SK-N-SH (cell line): ENCODE measurements at regions not wholly inside any gene's neighbourhood (a gene's known extent, or its start where the extent isn't known, plus 50 kb on each side); places are given as distances from the start of the nearest gene placed in this dataset.
A peak's percentile ranks its signal among the peaks of the same experiment; 100 is the strongest.

Experiments
- CTCF ChIA-PET: fragments of 300-600, 350-600 bp; formaldehyde crosslinking; extraction: SDS; loops from one replicate; lab custom pipeline; 2021; lab: Yijun Ruan, JAX
- POLR2A ChIA-PET: fragments of 350-600 bp; sonication (Branson Sonifier 250); formaldehyde crosslinking; extraction: SDS; loops from one replicate; lab custom pipeline; 2020; ENCODE audit warnings: antibody characterized with exemption, inconsistent platforms; lab: Yijun Ruan, JAX
- DNase-seq: peaks from one replicate; pipeline ENCODE4 v3.0.0; 2012
- H2AFZ ChIP-seq: fragments of 200-600 bp; sonication (generic); 2 replicates; pipeline ENCODE4 v1.8.1; 2016; ENCODE audit warnings: antibody characterized with exemption, mild to moderate bottlenecking, low read depth
- H3F3A ChIP-seq: fragments of 200-600 bp; sonication (generic); replicated peaks from 2 replicates; pipeline ENCODE3; 2016; ENCODE audit warnings: antibody characterized with exemption, mild to moderate bottlenecking; ENCODE audit not compliant: insufficient read depth
- H3K27ac ChIP-seq, 2 experiments: fragments of 200-500 bp in 1 of 2; fragments of 200-600 bp in 1 of 2; sonication (Bioruptor generic) in 1 of 2; sonication (generic), shearing (Covaris generic) in 1 of 2; 2 replicates each; pipeline versions ENCODE4 v1.5.1 to v1.6.1; 2014 to 2016; ENCODE audit warnings: low read depth in 2 of 2, inconsistent platforms in 1 of 2, low read length in 1 of 2, mild to moderate bottlenecking in 1 of 2, mixed read lengths in 1 of 2
- H3K27me3 ChIP-seq: fragments of 200-600 bp; sonication (generic), shearing (Covaris generic); 2 replicates; pipeline ENCODE4 v1.6.1; 2016; ENCODE audit warnings: mixed run types; ENCODE audit not compliant: insufficient read depth
- H3K36me3 ChIP-seq, 2 experiments: fragments of 200-500 bp in 1 of 2; fragments of 200-600 bp in 1 of 2; sonication (Bioruptor generic) in 1 of 2; sonication (generic) in 1 of 2; replicated peaks in 1 of 2; 2 replicates each; pipeline versions ENCODE3 to v1.5.1; 2014 to 2016; ENCODE audit warnings: low read length in 1 of 2, mild to moderate bottlenecking in 1 of 2; ENCODE audit not compliant: insufficient read depth in 2 of 2, control insufficient read depth in 1 of 2
- H3K4me1 ChIP-seq, 2 experiments: fragments of 200-500 bp in 1 of 2; fragments of 200-600 bp in 1 of 2; sonication (Bioruptor generic) in 1 of 2; sonication (generic), shearing (Covaris generic) in 1 of 2; 2 replicates each; pipeline versions ENCODE4 v1.5.1 to v1.6.1; 2014 to 2016; ENCODE audit warnings: low read depth in 1 of 2, low read length in 1 of 2, mixed run types in 1 of 2; ENCODE audit not compliant: insufficient read depth in 2 of 2, control insufficient read depth in 1 of 2
- H3K4me2 ChIP-seq: fragments of 200-600 bp; sonication (generic), shearing (Covaris generic); 2 replicates; pipeline ENCODE4 v1.6.1; 2017; ENCODE audit warnings: mixed run types
- H3K4me3 ChIP-seq, 2 experiments: fragments of 200-500 bp in 1 of 2; fragments of 200-600 bp in 1 of 2; sonication (Bioruptor generic) in 1 of 2; sonication (generic), shearing (Covaris generic) in 1 of 2; 2 replicates each; pipeline versions ENCODE4 v1.5.1 to v1.8.1; 2014 to 2016; ENCODE audit warnings: low read depth in 2 of 2, inconsistent platforms in 1 of 2, low read length in 1 of 2, mild to moderate bottlenecking in 1 of 2, mixed read lengths in 1 of 2, moderate library complexity in 1 of 2
- H3K79me2 ChIP-seq: fragments of 200-600 bp; sonication (generic); 2 replicates; pipeline ENCODE4 v1.8.1; 2017; ENCODE audit warnings: mild to moderate bottlenecking; ENCODE audit not compliant: insufficient read depth
- H3K9ac ChIP-seq: fragments of 200-600 bp; sonication (generic); 2 replicates; pipeline ENCODE4 v1.6.1; 2017; ENCODE audit warnings: mixed run types
- H3K9me2 ChIP-seq: fragments of 200-600 bp; sonication (generic); 2 replicates; pipeline ENCODE4 v1.6.1; 2017; ENCODE audit warnings: mixed run types
- H3K9me3 ChIP-seq: fragments of 200-600 bp; sonication (generic); 2 replicates; pipeline ENCODE4 v1.6.1; 2017; ENCODE audit warnings: mixed run types, mild to moderate bottlenecking, moderate library complexity
- H4K20me1 ChIP-seq: fragments of 200-600 bp; sonication (generic); 2 replicates; pipeline ENCODE4 v1.6.1; 2017; ENCODE audit warnings: mild to moderate bottlenecking, mixed run types; ENCODE audit not compliant: insufficient read depth
- EP300 ChIP-seq, 2 experiments: IDR thresholded peaks; 2 replicates each; pipeline versions ENCODE4 v1.4.0 to v1.6.1; 2012; ENCODE audit warnings: borderline replicate concordance in 1 of 2, low read depth in 1 of 2, low read length in 1 of 2
- FOXM1 ChIP-seq: IDR thresholded peaks from 2 replicates; pipeline ENCODE4 v1.4.0; 2012; ENCODE audit warnings: low read depth, mild to moderate bottlenecking
- GATA2 ChIP-seq: sonication (generic); formaldehyde crosslinking; IDR thresholded peaks from 2 replicates; pipeline ENCODE4 v1.5.0; 2020; ENCODE audit warnings: mild to moderate bottlenecking, missing genetic modification reagents
- MXI1 ChIP-seq: IDR thresholded peaks from 2 replicates; pipeline ENCODE4 v1.6.1; 2012; ENCODE audit warnings: mild to moderate bottlenecking, low read depth, low read length, improper control_type of control experiment
- NRF1 ChIP-seq: IDR thresholded peaks from 2 replicates; pipeline ENCODE4 v1.6.1; 2012; ENCODE audit warnings: low read depth, mild to moderate bottlenecking, low read length
- SIN3A ChIP-seq: IDR thresholded peaks from 2 replicates; pipeline ENCODE4 v1.6.1; 2012; ENCODE audit warnings: low read depth, mild to moderate bottlenecking, low read length, moderate library complexity, borderline replicate concordance
- SMC3 ChIP-seq: IDR thresholded peaks from 2 replicates; pipeline ENCODE4 v1.6.1; 2012; ENCODE audit warnings: low read depth, low read length, improper control_type of control experiment
- TCF12 ChIP-seq: IDR thresholded peaks from 2 replicates; pipeline ENCODE4 v1.4.0; 2012
- WGBS: methylation state at CpG from one replicate; pipeline ENCODE4 v1.1.6; 2017; ENCODE audit warnings: low lambda C conversion rate; 5-methylcytosine and 5-hydroxymethylcytosine counted together
- TF ChIP-seq, protein P1 (sequence below): fragments of 150-350 bp; IDR thresholded peaks from 2 replicates; pipeline ENCODE4 v1.6.1; 2017; ENCODE audit warnings: antibody characterized with exemption, low read length, low read depth, borderline replicate concordance
- TF ChIP-seq, protein P2 (sequence below): IDR thresholded peaks from 2 replicates; pipeline ENCODE4 v1.4.0; 2012; ENCODE audit warnings: low read depth, borderline replicate concordance
- TF ChIP-seq, protein P3 (sequence below): IDR thresholded peaks from 2 replicates; pipeline ENCODE4 v1.4.0; 2012; ENCODE audit warnings: low read depth
- TF ChIP-seq, protein P4 (sequence below): IDR thresholded peaks from 2 replicates; pipeline ENCODE4; 2012
- TF ChIP-seq, protein P5 (sequence below): fragments of 200-600 bp; sonication (generic); IDR thresholded peaks from 2 replicates; pipeline ENCODE4 v1.6.1; 2017; ENCODE audit warnings: antibody characterized with exemption, mild to moderate bottlenecking, moderate library complexity

DNA sequence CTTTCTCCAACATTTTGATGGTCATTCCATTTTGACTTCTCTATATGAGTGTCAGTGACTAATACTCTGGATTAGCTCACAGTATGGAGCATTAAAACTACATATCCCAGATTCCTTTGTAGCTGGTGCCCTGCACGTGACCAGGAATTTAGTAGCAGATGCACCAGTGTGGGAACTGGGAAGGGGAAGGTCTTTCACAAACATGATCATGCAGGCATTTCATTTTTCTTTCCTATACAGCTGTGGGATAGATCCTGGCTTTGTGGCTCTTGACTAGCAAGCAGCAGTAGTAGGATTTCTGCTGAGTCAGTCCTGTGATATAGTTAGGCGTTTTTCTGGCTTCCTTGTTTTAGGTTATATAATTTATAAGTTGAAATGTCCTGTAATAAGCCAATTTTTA lies 971.0 kb upstream of the CDH2 start:
- TF ChIP-seq TCF12 (peak; percentile 9; the same call in 1 of the 2 replicates), NRF1 (no peak), MXI1 (no peak)
- TF ChIP-seq, protein P1, sequence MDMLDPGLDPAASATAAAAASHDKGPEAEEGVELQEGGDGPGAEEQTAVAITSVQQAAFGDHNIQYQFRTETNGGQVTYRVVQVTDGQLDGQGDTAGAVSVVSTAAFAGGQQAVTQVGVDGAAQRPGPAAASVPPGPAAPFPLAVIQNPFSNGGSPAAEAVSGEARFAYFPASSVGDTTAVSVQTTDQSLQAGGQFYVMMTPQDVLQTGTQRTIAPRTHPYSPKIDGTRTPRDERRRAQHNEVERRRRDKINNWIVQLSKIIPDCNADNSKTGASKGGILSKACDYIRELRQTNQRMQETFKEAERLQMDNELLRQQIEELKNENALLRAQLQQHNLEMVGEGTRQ = peak; percentile 50; the same call in 1 of the 2 replicates
- TF ChIP-seq, protein P2, sequence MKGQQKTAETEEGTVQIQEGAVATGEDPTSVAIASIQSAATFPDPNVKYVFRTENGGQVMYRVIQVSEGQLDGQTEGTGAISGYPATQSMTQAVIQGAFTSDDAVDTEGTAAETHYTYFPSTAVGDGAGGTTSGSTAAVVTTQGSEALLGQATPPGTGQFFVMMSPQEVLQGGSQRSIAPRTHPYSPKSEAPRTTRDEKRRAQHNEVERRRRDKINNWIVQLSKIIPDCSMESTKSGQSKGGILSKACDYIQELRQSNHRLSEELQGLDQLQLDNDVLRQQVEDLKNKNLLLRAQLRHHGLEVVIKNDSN = peak; percentile 91
- Histone ChIP-seq H3K9ac (no peak overlapping the region), H3K79me2 (no peaks in the 10 kb centered on the region), H3K4me2 (no peak overlapping the region), H3K27me3 (no peaks in the 10 kb centered on the region), H3K4me1 (no peaks in the 10 kb centered on the region; a peak in 1 of 4 replicates), H3K4me3 (no peak overlapping the region), H3K9me3 (no peaks in the 10 kb centered on the region; the same call in 1 of the 2 replicates), H2AFZ (peak overlapping the region; percentile 84), H3K9me2 (no peaks in the 10 kb centered on the region), H4K20me1 (no peaks in the 10 kb centered on the region), H3F3A (no peaks in the 10 kb centered on the region), H3K36me3 (no peaks in the 10 kb centered on the region), H3K27ac (peak overlapping the region in 1 of 2 experiments; percentile 26; a peak in 1 of 4 replicates)
- 53% methylated on average over 2 of the region's 2 CpGs for WGBS
- ChIA-PET POLR2A (no interaction called here), CTCF (interaction anchor here (0.8 to 0.9 kb wide), 2 partner anchors 9 to 591 kb away, joined by 3 read pairs; no protein-coding TSS in a partner anchor)
- no peak for DNase-seq

DNA sequence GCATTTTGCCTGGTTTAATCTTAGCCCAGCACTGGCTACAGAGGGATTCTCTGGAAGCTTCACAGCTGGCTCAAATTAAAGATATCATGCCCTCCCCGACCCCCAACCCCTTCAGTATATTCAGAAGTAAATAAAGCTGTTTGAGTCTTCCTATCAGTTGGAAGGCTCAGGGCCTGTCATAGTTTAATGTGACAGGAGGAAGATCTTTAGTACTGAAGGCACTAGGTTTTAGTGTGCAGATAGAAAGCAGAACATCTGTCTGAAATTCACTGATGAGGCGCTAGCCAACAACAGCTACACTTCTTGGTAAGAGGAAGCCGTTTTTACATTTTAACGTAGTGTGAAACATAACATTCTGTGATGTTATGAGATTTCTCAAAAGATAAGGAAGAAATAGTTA lies 969.1 kb upstream of the CDH2 start:
- ChIA-PET POLR2A (no interaction called here), CTCF (no interaction called here)
- peaks cover 0 to 5% of the 10 kb centered on the region in 2 experiments for H3K36me3 ChIP-seq
- no peaks in the 10 kb centered on the region; a peak in 1 of 4 replicates for H3K4me1 ChIP-seq
- DNase-seq = peak; percentile 7
- H3F3A ChIP-seq = no peaks in the 10 kb centered on the region
- 48% methylated on average over 4 of the region's 4 CpGs for WGBS
- H3K79me2 ChIP-seq = no peaks in the 10 kb centered on the region
- TF ChIP-seq, protein P3, sequence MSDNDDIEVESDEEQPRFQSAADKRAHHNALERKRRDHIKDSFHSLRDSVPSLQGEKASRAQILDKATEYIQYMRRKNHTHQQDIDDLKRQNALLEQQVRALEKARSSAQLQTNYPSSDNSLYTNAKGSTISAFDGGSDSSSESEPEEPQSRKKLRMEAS = no peak
- TF ChIP-seq TCF12 = peak; percentile 34; the same call in 1 of the 2 replicates
- H3K4me3 ChIP-seq = no peak overlapping the region
- H3K27me3 ChIP-seq = no peaks in the 10 kb centered on the region
- H3K4me2 ChIP-seq = no peak overlapping the region
- H3K9me2 ChIP-seq = no peaks in the 10 kb centered on the region
- H4K20me1 ChIP-seq = no peaks in the 10 kb centered on the region
- peak overlapping the region in 1 of 2 experiments; percentile 43; a peak in 2 of 4 replicates for H3K27ac ChIP-seq
- H3K9ac ChIP-seq = no peak overlapping the region
- no peaks in the 10 kb centered on the region; the same call in 1 of the 2 replicates for H3K9me3 ChIP-seq
- H2AFZ ChIP-seq = peak overlapping the region; percentile 26; the same call in 1 of the 2 replicates

DNA sequence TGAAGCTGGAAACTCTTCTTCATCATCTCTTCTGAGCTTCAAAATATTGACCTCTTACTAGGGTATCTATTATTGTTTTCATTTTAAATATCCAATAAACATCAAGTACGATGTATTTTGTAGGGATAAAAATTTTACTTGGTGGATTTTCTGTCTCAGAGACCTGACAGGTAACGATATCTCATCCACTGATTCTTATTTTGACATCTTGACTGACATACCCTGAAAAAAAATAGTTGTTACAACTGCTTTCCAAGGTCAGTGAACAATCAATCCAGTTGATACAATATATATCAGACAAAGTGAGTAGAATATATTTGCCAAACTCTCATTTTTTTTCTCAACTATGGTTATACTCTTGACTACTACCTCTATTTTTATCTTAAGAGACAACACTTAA lies 963.7 kb upstream of the CDH2 start:
- POLR2A ChIA-PET = no interaction called here
- no peaks in the 10 kb centered on the region for H3K9me2 ChIP-seq
- TF ChIP-seq FOXM1 (no peak), EP300 (IDR thresholded peaks at IDR 0.05; ENCODE audit: borderline replicate concordance in 1 of 2, low read depth in 1 of 2, low read length in 1 of 2) (no peak), NRF1 (no peak), GATA2 (CRISPR knock-in tag) (no peak), SMC3 (no peak), SIN3A (no peak)
- TF ChIP-seq, protein P4, sequence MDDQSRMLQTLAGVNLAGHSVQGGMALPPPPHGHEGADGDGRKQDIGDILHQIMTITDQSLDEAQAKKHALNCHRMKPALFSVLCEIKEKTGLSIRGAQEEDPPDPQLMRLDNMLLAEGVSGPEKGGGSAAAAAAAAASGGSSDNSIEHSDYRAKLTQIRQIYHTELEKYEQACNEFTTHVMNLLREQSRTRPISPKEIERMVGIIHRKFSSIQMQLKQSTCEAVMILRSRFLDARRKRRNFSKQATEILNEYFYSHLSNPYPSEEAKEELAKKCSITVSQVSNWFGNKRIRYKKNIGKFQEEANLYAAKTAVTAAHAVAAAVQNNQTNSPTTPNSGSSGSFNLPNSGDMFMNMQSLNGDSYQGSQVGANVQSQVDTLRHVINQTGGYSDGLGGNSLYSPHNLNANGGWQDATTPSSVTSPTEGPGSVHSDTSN = no peak
- TF ChIP-seq, protein P3 = no peak
- TF ChIP-seq, protein P5, sequence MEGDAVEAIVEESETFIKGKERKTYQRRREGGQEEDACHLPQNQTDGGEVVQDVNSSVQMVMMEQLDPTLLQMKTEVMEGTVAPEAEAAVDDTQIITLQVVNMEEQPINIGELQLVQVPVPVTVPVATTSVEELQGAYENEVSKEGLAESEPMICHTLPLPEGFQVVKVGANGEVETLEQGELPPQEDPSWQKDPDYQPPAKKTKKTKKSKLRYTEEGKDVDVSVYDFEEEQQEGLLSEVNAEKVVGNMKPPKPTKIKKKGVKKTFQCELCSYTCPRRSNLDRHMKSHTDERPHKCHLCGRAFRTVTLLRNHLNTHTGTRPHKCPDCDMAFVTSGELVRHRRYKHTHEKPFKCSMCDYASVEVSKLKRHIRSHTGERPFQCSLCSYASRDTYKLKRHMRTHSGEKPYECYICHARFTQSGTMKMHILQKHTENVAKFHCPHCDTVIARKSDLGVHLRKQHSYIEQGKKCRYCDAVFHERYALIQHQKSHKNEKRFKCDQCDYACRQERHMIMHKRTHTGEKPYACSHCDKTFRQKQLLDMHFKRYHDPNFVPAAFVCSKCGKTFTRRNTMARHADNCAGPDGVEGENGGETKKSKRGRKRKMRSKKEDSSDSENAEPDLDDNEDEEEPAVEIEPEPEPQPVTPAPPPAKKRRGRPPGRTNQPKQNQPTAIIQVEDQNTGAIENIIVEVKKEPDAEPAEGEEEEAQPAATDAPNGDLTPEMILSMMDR = no peak
- TF ChIP-seq, protein P1 = no peak

More for the DNA sequence above, 963.7 kb upstream of the CDH2 start:
- CTCF ChIA-PET = interaction anchor here (2.8 kb wide), 1 partner anchor 16 kb away, joined by 11 read pairs; no protein-coding TSS in a partner anchor
- Histone ChIP-seq H3F3A (no peaks in the 10 kb centered on the region), H3K4me2 (no peak overlapping the region), H3K79me2 (no peaks in the 10 kb centered on the region), H3K4me3 (no peak overlapping the region), H4K20me1 (no peaks in the 10 kb centered on the region), H3K27ac (no peak overlapping the region), H2AFZ (no peak overlapping the region), H3K36me3 (peaks cover 0 to 5% of the 10 kb centered on the region in 2 experiments), H3K9me3 (no peaks in the 10 kb centered on the region), H3K4me1 (no peaks in the 10 kb centered on the region; a peak in 1 of 4 replicates), H3K27me3 (no peaks in the 10 kb centered on the region), H3K9ac (no peak overlapping the region)
- no peak for DNase-seq
- WGBS = 92% methylated on average over 2 of the region's 2 CpGs
